Bronchial epithelial cell (primary cell): ENCODE measurements at regions not wholly inside any gene's neighbourhood (a gene's known extent, or its start where the extent isn't known, plus 50 kb on each side); places are given as distances from the start of the nearest gene placed in this dataset.
A peak's percentile ranks its signal among the peaks of the same experiment; 100 is the strongest.

Experiments used
- DNase-seq: peaks from one replicate; pipeline ENCODE4 v3.0.0-alpha.2; 2010; ENCODE audit warnings: low read depth
- FAIRE-seq: peaks from 2 replicates; lab custom pipeline; 2011; peaks lifted over from hg19 to GRCh38; lab: Jason Lieb, UNC
- H3K27me3 ChIP-seq: 2 replicates; pipeline ENCODE4 v1.5.1; 2011; ENCODE audit warnings: low read length; ENCODE audit not compliant: control insufficient read depth, insufficient read depth
- H3K36me3 ChIP-seq: 2 replicates; pipeline ENCODE4 v1.5.1; 2011; ENCODE audit warnings: low read length; ENCODE audit not compliant: control insufficient read depth, insufficient read depth
- H3K4me3 ChIP-seq: 2 replicates; pipeline ENCODE4 v1.5.1; 2011; ENCODE audit warnings: mild to moderate bottlenecking, low read depth, low read length, control low read depth
- TF ChIP-seq, protein P1 (sequence below): IDR thresholded peaks from 2 replicates; pipeline ENCODE4 v1.5.1; 2011; ENCODE audit warnings: mild to moderate bottlenecking, moderate library complexity, low read length, control low read depth, inconsistent platforms; ENCODE audit not compliant: insufficient read depth, severe bottlenecking

DNA sequence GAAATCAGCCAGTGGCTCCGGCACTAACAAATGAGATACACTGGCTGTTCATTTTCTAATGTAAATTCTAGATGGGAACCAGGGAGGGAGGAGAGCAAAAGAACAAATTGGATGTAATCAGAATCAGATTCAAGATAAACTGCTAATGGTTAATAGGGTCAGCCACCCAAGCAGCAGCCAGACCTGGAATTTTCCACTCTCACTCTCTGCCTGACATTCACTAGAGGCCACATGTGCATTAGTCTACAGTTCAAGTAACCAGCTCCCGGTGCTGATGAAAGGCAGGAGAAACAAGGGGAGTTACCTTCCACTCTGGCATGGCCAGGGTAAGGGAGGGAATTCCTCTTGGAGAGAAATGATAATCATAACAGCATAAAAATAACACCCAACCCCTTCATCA is 597.7 kb downstream of the TOX3 start:
- DNase-seq (no peak), FAIRE-seq (no peak)
- Histone ChIP-seq H3K27me3 (peaks cover 2% of the 10 kb centered on the region), H3K4me3 (no peak overlapping the region), H3K36me3 (no peaks in the 10 kb centered on the region)
- TF ChIP-seq, protein P1, sequence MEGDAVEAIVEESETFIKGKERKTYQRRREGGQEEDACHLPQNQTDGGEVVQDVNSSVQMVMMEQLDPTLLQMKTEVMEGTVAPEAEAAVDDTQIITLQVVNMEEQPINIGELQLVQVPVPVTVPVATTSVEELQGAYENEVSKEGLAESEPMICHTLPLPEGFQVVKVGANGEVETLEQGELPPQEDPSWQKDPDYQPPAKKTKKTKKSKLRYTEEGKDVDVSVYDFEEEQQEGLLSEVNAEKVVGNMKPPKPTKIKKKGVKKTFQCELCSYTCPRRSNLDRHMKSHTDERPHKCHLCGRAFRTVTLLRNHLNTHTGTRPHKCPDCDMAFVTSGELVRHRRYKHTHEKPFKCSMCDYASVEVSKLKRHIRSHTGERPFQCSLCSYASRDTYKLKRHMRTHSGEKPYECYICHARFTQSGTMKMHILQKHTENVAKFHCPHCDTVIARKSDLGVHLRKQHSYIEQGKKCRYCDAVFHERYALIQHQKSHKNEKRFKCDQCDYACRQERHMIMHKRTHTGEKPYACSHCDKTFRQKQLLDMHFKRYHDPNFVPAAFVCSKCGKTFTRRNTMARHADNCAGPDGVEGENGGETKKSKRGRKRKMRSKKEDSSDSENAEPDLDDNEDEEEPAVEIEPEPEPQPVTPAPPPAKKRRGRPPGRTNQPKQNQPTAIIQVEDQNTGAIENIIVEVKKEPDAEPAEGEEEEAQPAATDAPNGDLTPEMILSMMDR = no peak

DNA sequence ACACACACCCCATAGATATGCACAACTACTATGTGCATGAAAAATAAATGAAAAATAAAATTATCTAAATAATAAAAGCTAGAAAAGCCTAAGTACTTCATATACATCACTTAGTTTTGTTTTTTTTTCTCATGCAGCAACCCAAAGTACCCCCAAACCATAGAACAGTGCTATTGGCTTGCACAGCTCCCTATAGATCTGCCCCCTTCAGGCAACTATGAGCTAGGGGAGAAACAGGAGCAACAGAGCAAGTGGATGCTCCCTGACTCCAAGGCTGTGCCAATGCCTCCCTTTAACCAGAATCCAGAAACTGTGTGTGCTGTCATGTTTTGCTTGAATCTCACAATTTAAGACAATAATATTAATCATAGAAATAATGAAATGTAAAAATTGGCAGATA is 605.5 kb downstream of the TOX3 start:
- TF ChIP-seq, protein P1 = no peak
- no peak for FAIRE-seq
- DNase-seq = no peak
- no peaks in the 10 kb centered on the region for H3K36me3 ChIP-seq
- H3K4me3 ChIP-seq = no peak overlapping the region
- H3K27me3 ChIP-seq = no peaks in the 10 kb centered on the region

DNA sequence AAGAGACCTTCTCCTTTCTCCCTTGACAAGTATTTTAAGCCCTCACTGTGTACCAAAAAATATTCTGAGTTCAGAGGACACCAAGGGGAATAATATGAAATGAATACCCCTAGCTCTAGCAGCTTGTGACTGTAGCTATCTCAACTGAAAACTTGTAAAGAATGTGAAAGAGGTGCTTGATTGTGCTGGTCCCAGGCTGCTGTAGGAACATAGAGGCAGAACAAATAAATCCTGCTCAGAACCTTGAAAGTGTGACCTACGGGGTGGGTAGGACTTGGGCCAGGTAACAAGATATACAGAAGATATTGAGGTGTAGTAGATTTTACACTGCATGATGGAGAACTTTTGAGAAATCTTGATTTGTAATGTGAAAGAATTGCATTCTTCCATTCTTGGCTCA is 606.8 kb downstream of the TOX3 start:
- Histone ChIP-seq H3K4me3 (no peak overlapping the region), H3K36me3 (no peaks in the 10 kb centered on the region), H3K27me3 (no peaks in the 10 kb centered on the region)
- TF ChIP-seq, protein P1 = no peak
- FAIRE-seq (no peak), DNase-seq (no peak)

DNA sequence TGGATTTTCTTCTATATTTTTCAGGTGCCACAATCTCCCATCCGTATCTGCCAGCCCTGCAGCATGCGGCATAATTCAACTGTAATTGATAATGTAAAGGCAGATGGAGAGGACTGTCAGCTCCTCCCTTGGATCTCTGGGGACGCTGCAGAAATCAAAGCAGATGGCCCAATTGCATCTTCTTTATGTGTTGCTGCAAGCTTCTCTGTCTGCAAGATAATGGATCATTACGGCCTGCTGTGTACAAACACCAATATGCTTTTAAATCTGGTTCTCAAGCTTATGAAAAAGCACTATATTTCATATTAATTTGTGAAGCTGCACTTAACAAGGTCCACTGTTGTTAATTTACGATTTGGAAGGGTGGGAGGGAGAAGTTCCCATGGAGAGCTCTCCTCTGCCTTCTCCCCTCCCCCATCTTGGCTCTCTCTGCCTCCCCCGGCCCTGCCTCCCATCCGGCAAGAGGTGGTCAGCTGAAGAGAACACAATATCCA is 607.5 kb downstream of the TOX3 start:
- FAIRE-seq = no peak

DNA sequence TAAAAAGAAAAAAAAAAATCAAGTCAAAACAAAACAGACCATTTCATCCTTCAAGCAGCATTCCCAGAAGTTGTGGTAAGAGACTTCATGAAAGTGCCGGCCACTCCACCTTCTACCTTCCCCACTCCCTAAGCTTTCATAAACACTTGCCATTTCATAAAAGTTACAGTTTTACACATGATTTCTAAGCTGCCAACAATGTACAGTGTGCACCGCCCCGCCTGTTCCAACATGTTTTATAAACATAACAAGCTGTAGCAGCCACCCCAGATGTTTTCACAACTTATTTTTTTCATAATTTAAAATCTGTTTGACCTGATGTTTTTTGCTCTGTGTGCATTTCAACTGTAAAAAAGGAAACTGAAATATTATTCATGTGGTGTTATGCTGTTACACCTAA is 608.1 kb downstream of the TOX3 start:
- H3K4me3 ChIP-seq = no peak overlapping the region
- FAIRE-seq = no peak

More for the DNA sequence above, 607.5 kb downstream of the TOX3 start:
- Histone ChIP-seq H3K36me3 (no peaks in the 10 kb centered on the region), H3K27me3 (no peaks in the 10 kb centered on the region), H3K4me3 (no peak overlapping the region)
- DNase-seq = no peak
- TF ChIP-seq, protein P1 = no peak

DNA sequence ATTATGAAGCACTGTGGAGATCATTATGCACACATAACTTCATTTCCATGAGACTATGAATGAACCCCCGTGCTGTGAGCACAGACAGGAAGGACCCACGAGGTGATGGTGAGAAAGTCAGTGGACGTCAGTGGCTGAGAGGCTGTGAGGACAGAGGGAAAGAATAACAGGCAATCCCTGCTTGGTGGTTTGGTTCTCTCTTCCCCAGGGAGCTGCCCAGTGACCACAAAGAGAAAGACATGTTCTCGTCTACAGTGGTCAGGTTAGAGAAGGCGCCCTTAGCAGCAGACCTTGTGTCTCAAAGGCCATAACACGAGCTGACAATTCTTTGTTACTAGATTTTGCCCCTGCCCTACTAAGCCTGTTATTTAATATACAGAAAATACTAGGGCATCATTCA is 609.2 kb downstream of the TOX3 start:
- FAIRE-seq (no peak), DNase-seq (no peak)
- H3K27me3 ChIP-seq = peaks cover 2% of the 10 kb centered on the region
- H3K36me3 ChIP-seq = no peaks in the 10 kb centered on the region
- TF ChIP-seq, protein P1 = no peak
- no peak overlapping the region for H3K4me3 ChIP-seq

More for the DNA sequence above, 608.1 kb downstream of the TOX3 start:
- no peaks in the 10 kb centered on the region for H3K36me3 ChIP-seq
- H3K27me3 ChIP-seq = no peaks in the 10 kb centered on the region
- TF ChIP-seq, protein P1 = no peak
- peak; percentile 74 for DNase-seq
